ENCODE measurements at regions not wholly inside any gene's neighbourhood (a gene's known extent, or its start where the extent isn't known, plus 50 kb on each side); places are given as distances from the start of the nearest gene placed in this dataset.

DNA sequence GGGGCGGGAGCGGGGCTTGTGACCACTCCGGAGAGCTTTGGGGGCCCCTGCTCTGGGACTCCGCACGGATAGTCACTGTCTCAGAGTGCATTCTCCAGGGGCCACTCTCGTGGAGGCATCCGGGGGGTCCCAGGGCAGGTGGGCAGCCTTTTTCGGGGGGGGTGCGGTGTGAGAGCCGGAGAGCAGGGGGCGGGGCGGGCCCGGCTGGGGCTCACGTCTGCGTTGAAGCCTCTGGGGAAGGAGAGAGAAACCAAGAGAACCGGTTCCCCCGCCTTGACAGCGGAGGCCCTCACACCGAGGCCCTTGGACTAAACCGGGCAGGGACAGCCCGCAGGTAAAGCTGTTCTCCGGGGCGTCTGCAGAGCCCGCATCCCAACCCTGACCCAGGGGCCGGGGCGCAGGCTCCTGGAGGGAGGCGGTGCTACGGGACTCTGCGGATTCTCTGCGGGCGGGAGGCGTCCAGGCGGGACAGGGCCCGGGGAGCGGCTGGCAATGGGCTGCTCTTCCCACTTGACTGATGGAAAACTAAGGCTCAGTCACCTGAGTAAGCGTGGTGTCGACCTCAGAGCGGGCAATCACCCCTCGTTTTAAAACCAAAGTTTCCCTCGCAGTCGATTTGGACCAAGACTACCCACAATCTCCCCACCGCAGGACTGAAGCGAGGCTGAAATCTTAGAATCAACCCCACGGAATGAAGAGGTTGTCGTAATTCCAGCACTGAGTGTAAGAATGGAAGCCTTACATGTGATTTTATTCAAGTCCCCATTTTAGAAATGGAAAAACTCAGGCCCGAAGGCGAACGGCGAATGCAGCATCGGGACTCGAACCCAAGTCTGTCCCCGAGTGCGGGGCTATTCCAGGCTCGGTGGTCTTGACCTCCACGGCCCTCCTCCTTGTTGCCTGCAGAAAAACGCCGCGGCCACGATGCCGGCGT lies 49.6 kb upstream of the AMZ2 start:
- H3K4me3 ChIP-seq (ENCODE audit: low read depth, low read length): no peak overlapping the region
- TF ChIP-seq, protein P1, sequence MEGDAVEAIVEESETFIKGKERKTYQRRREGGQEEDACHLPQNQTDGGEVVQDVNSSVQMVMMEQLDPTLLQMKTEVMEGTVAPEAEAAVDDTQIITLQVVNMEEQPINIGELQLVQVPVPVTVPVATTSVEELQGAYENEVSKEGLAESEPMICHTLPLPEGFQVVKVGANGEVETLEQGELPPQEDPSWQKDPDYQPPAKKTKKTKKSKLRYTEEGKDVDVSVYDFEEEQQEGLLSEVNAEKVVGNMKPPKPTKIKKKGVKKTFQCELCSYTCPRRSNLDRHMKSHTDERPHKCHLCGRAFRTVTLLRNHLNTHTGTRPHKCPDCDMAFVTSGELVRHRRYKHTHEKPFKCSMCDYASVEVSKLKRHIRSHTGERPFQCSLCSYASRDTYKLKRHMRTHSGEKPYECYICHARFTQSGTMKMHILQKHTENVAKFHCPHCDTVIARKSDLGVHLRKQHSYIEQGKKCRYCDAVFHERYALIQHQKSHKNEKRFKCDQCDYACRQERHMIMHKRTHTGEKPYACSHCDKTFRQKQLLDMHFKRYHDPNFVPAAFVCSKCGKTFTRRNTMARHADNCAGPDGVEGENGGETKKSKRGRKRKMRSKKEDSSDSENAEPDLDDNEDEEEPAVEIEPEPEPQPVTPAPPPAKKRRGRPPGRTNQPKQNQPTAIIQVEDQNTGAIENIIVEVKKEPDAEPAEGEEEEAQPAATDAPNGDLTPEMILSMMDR (IDR thresholded peaks at IDR 0.05; ENCODE audit: insufficient read depth, low read length, missing control alignments): no peak
- no peak for DNase-seq (ENCODE audit: low read depth, low spot score)
- POLR2A ChIA-PET: no interaction called here
- CTCF ChIA-PET: interaction anchor here (1.1 to 8.7 kb wide), 6 partner anchors 10 to 235 kb away, joined by 3 to 107 read pairs (median 3); no protein-coding TSS in a partner anchor
